GM18505 (cell line): ENCODE measurements at regions not wholly inside any gene's neighbourhood (a gene's known extent, or its start where the extent isn't known, plus 50 kb on each side); places are given as distances from the start of the nearest gene placed in this dataset.

ENCODE experiments used
- ATAC-seq: cut with Tn5 transposase; IDR thresholded peaks from one replicate; pipeline ENCODE4 v1.9.1; 2021; ENCODE audit not compliant: unreplicated experiment
- POLR2A ChIP-seq: IDR thresholded peaks from 4 replicates; pipeline ENCODE4 v1.6.1; 2011; ENCODE audit warnings: borderline replicate concordance; ENCODE audit not compliant: insufficient read depth, insufficient read length; ENCODE audit errors: extremely low read depth

GRCh38 chr12:92426332-92426731 lies 276.5 kb upstream of the PLEKHG7 start:
- ATAC-seq, result no peak
- no peak for TF ChIP-seq POLR2A

- ATAC-seq, result no peak
These were observed 277.6 kb upstream of the PLEKHG7 start for GRCh38 chr12:92425165-92425564.

GRCh38 chr12:92424338-92424737 lies 278.5 kb upstream of the PLEKHG7 start:
- ATAC-seq, result no peak

More at GRCh38 chr12:92425165-92425564, 277.6 kb upstream of the PLEKHG7 start:
- TF ChIP-seq POLR2A, result no peak

GRCh38 chr12:92421701-92422100 lies 276.1 kb upstream of the BTG1 start:
- no peak for ATAC-seq
- peak; percentile 15 for TF ChIP-seq POLR2A

More at GRCh38 chr12:92424338-92424737, 278.5 kb upstream of the PLEKHG7 start:
- no peak for TF ChIP-seq POLR2A

- no peak for ATAC-seq
- no peak for TF ChIP-seq POLR2A
These were observed 275.4 kb upstream of the BTG1 start for GRCh38 chr12:92421042-92421441.

GRCh38 chr12:92419201-92419600 lies 273.6 kb upstream of the BTG1 start:
- TF ChIP-seq POLR2A, result no peak
- ATAC-seq, result no peak

- no peak for ATAC-seq
- no peak for TF ChIP-seq POLR2A
These were observed 272.7 kb upstream of the BTG1 start for GRCh38 chr12:92418381-92418780.

GRCh38 chr12:92417373-92417772 lies 271.7 kb upstream of the BTG1 start:
- no peak for TF ChIP-seq POLR2A
- no peak for ATAC-seq

GRCh38 chr12:92416385-92416812 lies 270.8 kb upstream of the BTG1 start:
- ATAC-seq, result no peak
- no peak for TF ChIP-seq POLR2A

GRCh38 chr12:92414170-92415070 lies 268.8 kb upstream of the BTG1 start:
- no peak for ATAC-seq
- no peak for TF ChIP-seq POLR2A

- no peak for ATAC-seq
- TF ChIP-seq POLR2A, result no peak
These were observed 267.6 kb upstream of the BTG1 start for GRCh38 chr12:92413286-92413685.

- ATAC-seq, result no peak
- TF ChIP-seq POLR2A, result no peak
These were observed 267.2 kb upstream of the BTG1 start for GRCh38 chr12:92412856-92413255.

GRCh38 chr12:92411687-92412086 lies 266.0 kb upstream of the BTG1 start:
- TF ChIP-seq POLR2A, result no peak
- no peak for ATAC-seq
